GM21528 (cell line): ENCODE measurements at regions not wholly inside any gene's neighbourhood (a gene's known extent, or its start where the extent isn't known, plus 50 kb on each side); places are given as distances from the start of the nearest gene placed in this dataset.

Source experiments
- ATAC-seq: cut with Tn5 transposase; IDR thresholded peaks from one replicate; pipeline ENCODE4 v1.9.1; 2021; ENCODE audit warnings: mild to moderate bottlenecking, moderate library complexity; ENCODE audit not compliant: unreplicated experiment, low FRiP score

DNA sequence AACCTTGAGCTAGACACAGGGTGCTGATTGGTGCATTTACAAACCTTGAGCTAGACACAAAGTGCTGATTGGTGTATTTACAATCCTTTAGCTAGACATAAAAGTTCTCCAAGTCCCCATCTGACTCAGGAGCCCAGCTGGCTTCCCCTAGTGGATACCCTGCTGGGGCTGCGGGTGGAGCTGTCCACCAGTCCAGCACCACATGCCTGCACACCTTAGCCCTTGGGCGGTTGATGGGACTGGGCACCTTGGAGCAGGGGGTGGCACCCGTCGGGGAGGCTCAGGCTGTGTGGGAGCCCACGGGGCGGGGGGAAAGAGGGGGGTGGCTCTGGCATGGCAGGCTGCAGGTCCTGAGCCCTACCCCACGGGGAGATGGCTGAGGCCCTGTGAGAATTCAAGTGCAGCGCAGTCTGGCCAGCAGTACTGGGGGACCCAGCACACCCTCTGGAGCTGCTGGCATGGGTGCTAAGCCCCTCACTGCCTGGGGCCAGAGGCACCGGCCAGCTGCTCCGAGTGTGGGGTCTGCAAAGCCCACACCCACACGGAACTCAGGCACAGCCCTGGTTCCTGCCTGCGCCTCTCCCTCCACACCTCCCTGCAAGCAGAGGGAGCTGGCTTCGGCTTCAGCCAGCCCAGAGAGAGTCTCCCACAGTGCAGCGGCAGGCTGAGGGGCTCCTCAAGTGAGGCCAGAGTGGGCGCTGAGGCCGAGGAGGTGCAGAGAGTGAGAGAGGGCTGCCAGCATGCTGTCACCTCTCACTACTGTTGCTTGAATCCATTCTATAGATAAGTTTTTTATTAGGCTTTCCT lies 369.8 kb upstream of the SMIM30 start:
- no peak for ATAC-seq

DNA sequence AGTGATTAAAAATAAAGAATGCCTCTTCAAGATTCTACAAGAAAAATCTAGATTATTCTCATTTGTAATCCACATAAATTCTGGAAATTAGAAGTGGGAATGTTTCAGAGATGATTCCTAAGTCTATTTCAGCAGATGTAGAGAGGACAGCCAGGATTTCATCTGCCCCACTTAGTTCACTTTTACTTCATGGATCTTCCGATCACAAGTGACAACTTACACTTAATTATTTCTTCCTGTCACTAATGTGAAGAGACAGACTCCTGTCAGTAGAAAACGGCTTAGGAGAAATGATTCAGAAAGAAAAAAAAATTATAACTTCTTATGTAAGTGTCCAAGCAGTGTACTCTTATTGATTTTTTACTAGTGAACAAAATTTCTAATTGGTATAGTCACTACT lies 368.2 kb upstream of the SMIM30 start:
- ATAC-seq = no peak

DNA sequence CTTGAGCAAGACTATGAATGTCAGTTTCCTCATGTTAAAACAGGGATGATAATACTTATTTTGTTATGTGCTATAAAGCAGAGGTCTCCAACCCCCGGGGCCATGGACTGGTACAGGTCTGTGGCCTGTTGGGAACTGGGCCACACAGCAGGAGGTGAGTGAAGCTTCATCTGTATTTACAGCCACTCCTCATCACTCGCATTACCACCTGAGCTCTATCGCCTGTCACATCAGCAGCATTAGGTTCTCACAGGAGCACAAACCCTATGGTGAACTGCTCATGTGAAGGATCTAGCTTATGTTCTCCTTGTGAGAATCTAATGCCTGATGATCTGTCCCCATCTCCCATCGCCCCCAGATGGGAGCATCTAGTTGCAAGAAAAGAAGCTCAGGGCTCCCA lies 365.3 kb upstream of the SMIM30 start:
- ATAC-seq = no peak

DNA sequence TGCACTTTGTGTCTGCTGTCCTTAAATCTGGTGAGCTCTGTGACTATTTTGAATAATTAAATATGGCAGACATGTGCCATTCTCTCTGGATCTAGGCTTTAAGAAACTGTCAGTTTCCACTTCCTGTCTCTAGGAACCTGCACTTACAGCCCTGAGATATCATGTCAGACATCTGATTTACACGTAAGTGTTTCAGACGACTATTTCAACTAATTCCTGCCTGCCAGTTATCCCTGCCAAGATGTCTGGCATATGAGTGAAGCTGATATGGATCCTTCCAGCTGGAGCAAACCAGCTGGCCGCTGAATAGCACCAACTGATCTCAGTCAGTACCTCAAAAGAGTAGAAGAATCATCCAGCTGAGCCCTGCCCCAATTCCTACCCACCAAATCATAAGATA lies 362.2 kb upstream of the SMIM30 start:
- no peak for ATAC-seq

DNA sequence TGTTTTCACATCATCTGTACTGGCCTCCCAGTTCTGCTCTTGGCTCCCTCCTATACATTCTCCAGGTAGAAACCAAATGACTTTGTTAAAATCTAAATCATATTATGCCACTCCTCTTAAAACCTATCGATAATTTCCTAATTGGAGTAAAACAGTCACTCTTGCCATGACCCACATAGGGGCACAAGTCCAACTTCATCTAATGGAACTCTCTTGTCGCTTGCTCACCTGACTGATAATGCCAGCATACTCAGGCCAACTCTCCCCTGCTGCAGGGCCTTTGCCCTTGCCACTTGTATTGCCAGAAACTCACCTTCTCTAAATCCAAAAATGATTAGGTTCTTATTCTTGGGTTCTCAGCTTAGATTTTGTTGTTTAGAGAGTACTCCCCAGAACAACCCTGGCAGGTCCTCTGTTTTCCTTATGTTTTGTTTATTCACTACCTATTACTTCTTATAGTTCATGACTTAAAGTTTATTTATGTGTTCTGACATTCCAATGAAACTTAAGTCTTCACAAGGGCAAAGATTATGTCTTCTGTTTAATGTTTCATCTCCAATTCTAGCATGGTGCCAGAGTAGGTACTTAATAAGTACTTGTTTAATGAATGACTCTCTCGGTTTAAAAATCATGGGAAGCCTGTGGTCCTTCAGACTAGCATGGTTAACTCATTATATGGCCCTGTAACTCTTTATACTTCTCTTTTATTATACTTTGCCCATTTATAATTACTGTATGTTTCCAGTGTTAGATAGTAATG lies 345.9 kb upstream of the SMIM30 start:
- ATAC-seq = no peak

DNA sequence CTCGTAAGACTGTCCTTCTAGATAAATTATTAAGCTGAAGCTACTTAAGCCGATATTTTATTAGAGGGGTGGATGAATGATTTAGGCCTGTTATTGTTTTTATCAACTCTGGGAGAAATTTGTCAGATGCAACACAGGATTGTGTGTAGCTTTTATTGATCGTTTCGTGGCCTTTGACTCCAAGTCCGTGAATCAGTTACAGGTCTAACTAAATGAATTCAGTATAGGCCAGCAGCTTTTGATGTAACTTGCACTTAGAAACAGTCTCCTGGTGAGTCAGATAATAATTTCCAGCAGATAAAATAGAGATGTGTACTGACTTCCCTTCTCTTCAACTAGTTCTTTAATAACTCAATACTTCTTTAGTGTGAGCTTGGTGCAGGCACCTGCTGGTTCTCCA lies 341.7 kb upstream of the SMIM30 start:
- no peak for ATAC-seq

DNA sequence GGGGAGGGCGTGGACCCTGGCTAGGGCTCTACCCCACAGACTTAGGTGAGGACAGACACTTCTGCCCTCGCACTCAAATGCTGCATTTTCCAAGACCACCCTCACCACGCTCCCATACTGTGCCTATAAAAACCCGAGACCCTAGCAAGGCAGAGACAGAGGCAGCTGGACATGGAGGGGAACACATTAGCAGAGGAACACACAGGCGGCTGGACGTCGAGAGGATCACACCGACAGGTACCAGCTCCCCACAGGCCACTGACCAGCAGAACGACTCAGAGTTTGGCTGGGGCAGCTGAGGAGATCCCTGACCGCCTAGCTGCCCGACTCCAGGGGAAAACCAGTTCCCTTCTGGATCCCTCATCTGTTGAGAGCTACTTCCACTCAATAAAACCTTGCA lies 338.2 kb upstream of the SMIM30 start:
- no peak for ATAC-seq

DNA sequence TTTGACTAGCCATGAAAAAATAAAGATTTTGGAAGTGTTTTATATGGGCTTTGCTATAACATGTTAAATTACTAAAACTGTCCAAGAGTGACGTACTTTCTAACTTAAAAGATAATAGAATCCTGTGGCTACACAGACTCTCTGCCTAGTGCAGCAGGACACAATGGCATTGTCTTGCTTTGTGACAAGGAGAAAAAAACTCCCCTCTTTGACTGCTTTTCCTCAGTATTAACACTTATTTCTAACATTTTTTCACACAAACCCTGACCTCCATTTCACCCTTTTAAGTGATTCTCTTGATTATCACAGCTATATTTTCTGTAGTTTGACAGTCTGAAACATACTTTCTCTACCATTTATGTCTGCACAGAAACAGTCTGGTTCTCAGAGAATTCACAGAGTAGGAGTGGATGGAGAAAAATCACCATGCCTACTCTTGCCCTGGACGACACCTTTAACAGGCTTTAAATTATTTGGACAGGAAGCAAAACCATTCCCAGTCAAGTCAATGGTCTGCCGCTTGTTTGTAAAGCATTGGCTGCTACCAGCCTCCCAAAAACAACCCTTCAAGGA lies 336.3 kb upstream of the SMIM30 start:
- ATAC-seq = no peak

DNA sequence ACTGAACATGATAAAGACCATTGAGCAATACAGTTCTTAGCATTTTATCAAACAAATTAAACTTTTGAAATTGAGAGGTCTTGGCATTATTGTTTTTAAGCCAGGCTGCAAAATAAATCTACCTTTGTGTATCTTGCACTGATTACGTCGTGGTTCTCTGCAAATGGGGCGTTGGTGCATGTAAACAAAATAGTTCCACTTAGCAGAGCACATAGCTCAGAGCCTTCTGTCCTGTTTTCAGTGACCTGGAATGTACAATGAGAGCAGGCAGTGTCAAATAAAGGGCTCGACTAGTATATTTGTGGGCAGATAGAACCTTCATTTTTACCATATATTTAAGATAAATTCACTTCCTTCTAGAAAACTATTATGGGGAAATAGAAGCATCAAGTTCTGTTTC lies 333.9 kb upstream of the SMIM30 start:
- no peak for ATAC-seq

DNA sequence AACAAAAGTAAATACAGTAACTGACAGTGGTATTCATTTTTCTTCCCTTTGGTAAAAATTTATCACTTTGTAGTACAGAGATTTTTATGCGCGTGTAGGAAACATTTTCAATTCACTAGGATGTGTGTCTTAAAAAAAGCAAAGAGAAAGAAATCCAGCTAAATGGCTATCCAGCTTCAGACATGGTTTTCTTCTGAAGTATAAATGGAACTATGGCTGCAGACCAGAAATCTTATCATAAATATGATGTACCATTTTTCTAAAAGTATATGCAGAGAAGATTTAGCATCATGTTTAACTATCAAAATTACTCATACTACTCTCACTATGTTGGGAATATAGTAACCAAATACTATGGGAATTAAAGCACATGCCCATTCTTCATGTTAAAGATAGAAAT lies 328.4 kb upstream of the SMIM30 start:
- no peak for ATAC-seq

DNA sequence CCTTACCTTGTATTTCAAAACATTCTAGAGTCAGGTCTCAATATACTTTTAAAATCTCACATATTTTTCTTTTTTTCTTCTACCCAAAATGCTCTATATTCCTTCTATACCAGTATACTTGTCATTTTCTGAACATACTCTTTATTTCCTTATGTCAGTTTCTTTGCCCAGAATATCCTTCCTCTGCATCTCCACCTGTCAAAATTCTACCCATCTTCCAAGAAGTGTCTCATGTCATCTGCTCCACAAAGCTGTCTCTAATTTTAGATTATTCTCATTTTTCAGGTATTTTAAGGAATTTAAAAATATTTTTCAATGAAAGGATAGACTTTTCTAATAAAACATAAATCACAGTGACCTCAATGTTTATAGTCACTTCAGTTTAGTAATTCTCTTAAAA lies 328.0 kb upstream of the SMIM30 start:
- ATAC-seq = no peak

DNA sequence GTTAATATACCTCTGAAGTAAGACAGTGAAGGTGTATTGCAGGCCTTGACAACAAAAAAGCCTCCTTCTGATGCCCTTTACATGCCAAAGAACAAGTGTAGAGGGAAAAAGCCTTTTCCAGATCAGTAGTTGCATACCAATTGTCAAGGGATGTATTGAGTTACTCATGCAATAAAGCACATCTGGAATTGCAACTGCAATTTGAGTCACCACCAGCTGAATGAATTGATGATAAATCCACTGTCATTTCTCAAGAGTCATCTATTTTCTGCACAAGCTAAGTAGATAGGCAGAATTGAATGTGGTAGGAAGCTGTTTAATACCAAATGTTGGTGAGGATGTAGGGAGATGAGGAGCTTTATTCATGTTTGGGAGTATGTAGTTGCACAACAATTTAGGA lies 325.9 kb upstream of the SMIM30 start:
- no peak for ATAC-seq

DNA sequence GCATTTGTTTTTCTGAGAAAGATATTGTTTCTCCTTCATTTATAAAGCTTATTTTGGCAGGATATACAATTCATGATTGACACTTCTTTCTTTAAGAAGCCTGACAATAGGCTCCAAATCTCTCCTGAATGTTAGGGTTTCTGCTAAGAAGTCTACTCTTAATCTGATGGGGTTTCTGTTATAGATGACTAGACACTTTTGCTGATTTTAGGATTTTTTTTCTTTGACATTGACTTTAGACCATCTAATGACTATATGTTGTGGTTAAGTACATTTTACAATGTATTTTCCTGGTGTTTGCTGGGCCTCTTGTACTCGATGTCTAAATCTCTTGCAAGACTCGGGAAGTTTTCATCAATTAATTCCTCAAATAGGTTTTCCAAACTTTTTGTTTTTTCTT lies 321.8 kb upstream of the SMIM30 start:
- no peak for ATAC-seq

DNA sequence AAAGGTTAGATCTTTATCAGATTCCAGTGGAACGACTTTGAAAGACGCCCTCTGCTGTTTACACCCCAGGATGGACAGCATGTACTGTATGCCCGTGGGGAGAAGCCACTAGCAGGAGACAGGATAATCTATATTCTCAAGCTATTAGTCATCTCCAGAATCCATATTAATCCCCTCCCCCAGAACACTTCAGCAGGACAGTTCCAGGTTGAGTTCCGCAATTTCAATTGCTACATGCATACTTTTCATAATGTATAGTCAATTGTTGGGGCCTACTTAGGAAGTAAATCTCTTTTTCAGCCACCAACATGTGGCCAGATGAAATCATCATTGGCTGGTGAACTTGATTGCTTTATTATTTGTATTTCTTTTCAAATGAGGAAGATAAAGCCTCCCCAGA lies 313.1 kb upstream of the SMIM30 start:
- no peak for ATAC-seq

DNA sequence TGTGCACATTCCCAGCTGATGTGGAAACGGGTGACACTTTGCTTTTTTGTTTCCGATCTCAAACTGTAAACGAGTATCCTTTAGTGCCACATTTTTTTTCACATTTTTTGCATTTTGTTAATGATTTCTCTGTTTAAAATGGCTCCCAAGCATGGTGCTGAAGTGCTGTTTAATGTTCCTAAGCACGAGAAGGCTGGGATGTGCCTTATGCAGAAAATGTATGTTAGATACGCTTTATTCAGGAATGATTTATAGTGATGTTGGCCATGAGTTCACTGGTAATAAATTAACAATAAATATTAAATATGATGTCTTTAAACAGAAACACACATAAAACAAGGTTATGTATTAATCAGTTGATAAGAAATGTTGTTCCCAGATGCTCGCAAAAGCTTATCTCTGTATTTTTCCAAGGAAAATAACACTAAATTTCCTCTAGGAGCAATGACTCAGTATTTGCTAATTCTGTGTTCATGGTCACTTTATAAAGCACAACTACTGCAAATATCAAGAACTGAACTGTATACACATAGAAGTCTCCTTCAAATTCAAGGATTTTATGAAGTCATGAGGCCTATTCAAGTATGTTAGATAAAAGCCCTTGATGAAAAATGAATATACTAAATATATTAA lies 305.9 kb upstream of the SMIM30 start:
- ATAC-seq = no peak

DNA sequence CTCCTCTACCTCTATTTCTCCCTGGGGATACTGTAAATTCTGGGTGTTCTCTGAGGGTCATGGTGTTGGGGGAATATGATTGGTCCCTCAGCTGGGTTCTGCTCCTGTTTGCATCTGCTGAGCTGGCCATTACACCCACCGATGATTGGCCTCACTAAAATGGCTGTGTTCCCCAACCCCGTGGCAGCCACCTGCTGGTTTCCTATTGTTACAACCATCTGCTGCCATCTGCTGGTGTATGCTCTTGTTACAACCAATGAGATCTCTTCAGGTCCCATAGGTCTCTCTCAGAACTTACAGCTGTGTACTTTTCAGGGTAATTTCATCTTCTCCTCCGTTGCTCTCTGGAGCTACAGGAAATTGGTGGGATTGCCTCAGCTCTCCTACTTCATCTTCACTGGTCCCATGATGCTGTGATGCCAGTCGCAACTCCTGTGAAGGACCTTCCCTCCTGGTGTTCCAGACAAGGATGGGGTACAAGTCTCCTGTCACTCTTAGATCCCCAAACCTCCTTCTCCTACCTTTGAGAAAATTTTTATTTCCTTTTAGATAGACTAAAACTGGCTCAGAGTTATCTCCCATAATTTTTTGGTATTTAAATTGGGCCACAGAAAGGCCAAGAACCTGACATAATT lies 303.5 kb upstream of the SMIM30 start:
- peak; percentile 100 for ATAC-seq

DNA sequence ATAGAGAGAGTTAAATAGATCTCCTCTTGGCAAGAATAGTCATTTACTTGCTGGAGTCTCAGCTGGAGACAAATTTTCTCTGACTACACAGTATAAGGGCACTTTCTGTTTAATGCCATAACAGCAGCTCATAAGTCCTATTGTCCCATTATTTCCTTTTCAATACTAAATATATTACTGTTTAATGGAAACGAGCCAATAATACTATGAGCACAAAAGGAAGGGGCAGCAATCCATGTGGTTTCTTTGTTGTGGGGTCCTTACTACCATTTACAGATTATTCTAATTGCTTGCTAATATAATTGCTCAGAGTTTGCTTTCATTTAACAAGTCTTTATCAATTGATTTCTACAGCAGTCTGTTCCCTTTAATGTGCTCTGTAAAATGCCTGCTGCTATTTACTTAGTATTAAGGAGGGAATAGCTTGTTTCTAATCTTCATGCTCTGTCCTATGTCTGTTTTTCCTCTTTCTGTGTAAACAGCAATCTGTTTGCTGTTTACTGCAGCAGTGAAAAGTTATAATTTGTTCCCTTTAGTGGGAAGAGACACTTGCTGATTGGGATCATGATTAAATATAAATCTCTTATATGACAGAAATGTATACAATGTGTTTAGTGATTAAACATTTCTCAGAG lies 296.2 kb upstream of the SMIM30 start:
- ATAC-seq = no peak

DNA sequence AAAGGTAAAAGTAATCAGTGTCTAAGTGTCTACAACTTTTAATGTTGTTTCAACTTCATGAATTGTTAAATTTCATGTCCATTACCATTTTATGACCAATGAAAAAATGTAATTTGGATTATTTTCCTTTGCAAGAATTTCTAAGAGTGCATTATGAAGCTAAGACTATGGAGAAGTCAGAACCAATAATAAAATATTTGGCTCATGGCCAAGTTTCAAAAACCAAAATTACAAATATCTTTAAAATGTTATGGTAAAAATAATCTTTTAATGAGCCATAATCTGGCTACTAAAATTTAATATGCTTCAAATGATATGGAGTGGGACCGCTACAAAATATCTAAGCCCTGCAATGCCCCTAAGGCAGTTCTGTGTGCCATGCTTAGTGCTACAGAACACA lies 294.1 kb upstream of the SMIM30 start:
- ATAC-seq = no peak

DNA sequence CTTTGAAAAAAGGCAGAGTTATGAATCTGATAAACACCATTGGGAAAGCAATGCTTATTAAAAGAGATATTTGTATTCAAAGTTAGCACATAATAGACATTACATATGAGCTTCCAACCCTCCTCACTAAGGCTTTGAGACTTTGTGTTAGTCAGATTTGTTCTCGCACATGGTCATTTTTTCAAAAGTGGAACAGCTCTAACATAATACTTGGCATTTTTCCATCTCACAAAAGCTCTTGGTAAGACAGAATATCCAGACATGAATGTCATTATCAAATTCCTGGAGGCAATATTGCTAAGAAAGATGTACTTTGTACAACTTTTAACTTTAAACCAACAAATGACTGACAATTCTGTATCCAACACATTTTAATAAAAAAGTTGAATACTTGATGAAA lies 292.4 kb upstream of the SMIM30 start:
- ATAC-seq = no peak

DNA sequence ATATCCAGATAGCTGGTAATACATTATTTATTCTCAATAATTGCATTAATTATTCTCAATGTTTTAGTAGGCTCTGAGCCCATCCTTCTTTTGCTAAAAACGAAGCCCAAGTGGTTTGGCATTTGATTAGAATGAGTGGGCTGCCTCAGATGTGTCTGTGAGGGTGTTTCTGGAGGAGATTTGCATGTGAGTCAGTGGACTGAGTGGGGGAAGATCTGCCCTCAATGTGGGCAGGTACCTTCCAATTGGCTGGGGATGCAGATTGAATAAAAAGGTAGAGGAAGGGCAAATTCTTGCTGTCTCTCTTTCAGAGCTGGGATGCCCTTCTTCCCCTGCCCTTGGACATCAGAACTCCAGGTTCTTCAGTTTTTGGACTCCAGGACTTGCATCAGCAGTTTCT lies 290.6 kb upstream of the SMIM30 start:
- no peak for ATAC-seq
